ENCODE measurements at regions not wholly inside any gene's neighbourhood (a gene's known extent, or its start where the extent isn't known, plus 50 kb on each side); places are given as distances from the start of the nearest gene placed in this dataset.

- DNase-seq: no peak
Observed at GRCh38 chr15:96756146-96756545, 425.6 kb downstream of the NR2F2 start.

GRCh38 chr15:96756656-96757055, 426.2 kb downstream of the NR2F2 start:
- no peak for DNase-seq

GRCh38 chr15:96762566-96762965, 432.1 kb downstream of the NR2F2 start:
- no peak for DNase-seq

- DNase-seq: no peak
Observed at GRCh38 chr15:96764501-96764900, 434.0 kb downstream of the NR2F2 start.

- DNase-seq: no peak
Observed at GRCh38 chr15:96764946-96765345, 434.4 kb downstream of the NR2F2 start.

GRCh38 chr15:96766366-96766765, 435.9 kb downstream of the NR2F2 start:
- DNase-seq: no peak

GRCh38 chr15:96767703-96768434, 437.4 kb downstream of the NR2F2 start:
- no peak for DNase-seq

GRCh38 chr15:96768435-96768789, 437.9 kb downstream of the NR2F2 start:
- DNase-seq: no peak

- no peak for DNase-seq
Observed at GRCh38 chr15:96771035-96771434, 440.5 kb downstream of the NR2F2 start.

GRCh38 chr15:96774216-96774615, 443.7 kb downstream of the NR2F2 start:
- DNase-seq: no peak

GRCh38 chr15:96783746-96784145, 453.2 kb downstream of the NR2F2 start:
- DNase-seq: no peak

GRCh38 chr15:96790004-96790403, 459.5 kb downstream of the NR2F2 start:
- no peak for DNase-seq

GRCh38 chr15:96792216-96792615, 461.7 kb downstream of the NR2F2 start:
- DNase-seq: no peak

GRCh38 chr15:96796841-96797240, 466.3 kb downstream of the NR2F2 start:
- DNase-seq: no peak

GRCh38 chr15:96801576-96802150, 471.2 kb downstream of the NR2F2 start:
- DNase-seq: no peak

- DNase-seq: no peak
Observed at GRCh38 chr15:96802611-96803255, 472.2 kb downstream of the NR2F2 start.

- DNase-seq: no peak
Observed at GRCh38 chr15:96804754-96805153, 474.3 kb downstream of the NR2F2 start.

- DNase-seq: no peak
Observed at GRCh38 chr15:96807361-96807760, 476.9 kb downstream of the NR2F2 start.

- DNase-seq: no peak
Observed at GRCh38 chr15:96817900-96818299, 487.4 kb downstream of the NR2F2 start.

- DNase-seq: no peak
Observed at GRCh38 chr15:96818861-96819260, 488.4 kb downstream of the NR2F2 start.

- no peak for DNase-seq
Observed at GRCh38 chr15:96827981-96828380, 497.5 kb downstream of the NR2F2 start.

GRCh38 chr15:96837241-96837970, 506.9 kb downstream of the NR2F2 start:
- no peak for DNase-seq

GRCh38 chr15:96838081-96838480, 507.6 kb downstream of the NR2F2 start:
- no peak for DNase-seq
